PC-3 (cell line): ENCODE measurements at regions not wholly inside any gene's neighbourhood (a gene's known extent, or its start where the extent isn't known, plus 50 kb on each side); places are given as distances from the start of the nearest gene placed in this dataset.

Source experiments
- EZH2 ChIP-seq: fragments of 300-600 bp; sonication (generic); IDR thresholded peaks from one replicate; pipeline ENCODE4 v1.6.1; 2017; ENCODE audit warnings: antibody characterized with exemption, mild to moderate bottlenecking, low read length; ENCODE audit not compliant: unreplicated experiment
- EZH2phosphoT487 ChIP-seq: fragments of 300-600 bp; sonication (generic); IDR thresholded peaks from 2 replicates; pipeline ENCODE4 v1.6.1; 2018; ENCODE audit warnings: mild to moderate bottlenecking, antibody characterized with exemption, low read length, borderline replicate concordance
- TF ChIP-seq, protein P1 (sequence below): fragments of 300-600 bp; sonication (generic); conservative IDR thresholded peaks from 2 replicates; pipeline ENCODE4 v1.5.1; 2017; ENCODE audit warnings: antibody characterized with exemption, low read depth, mild to moderate bottlenecking, low read length

DNA sequence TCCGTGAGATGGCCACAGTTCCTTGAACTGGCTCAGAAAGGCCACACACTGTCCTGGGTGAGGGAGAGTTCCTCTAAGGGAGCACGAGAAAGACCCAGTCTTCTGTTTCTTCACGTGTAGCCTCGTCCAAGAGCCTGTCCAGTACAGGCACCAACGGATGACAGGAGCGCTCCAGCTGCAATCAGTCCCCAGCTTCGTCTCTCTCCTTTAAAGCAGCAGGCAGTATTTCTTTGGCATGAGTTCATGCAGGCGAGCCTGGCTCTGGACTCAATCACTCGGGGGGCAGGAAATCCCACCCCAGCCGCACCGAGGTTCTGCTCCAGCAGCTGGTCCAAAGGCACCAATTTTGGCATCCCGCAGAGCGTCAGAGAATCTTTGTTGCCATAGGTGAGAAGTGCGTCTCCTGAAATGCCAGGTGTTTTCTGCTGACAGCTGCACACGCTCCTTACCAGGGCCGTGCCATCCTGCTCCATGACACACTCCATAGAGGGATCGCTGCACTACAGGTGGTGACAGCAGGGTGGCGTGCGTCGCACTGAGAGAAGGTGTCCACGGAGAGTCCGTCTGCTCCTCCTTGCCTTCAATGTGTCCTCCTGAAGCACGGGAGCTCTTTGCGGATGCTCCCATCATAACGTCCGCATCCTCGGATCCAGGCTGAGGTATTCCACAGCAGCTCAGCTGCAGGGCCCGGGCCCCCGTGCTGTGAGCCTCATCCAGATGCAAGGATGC is 59.6 kb upstream of the AFDN start:
- TF ChIP-seq, protein P1, sequence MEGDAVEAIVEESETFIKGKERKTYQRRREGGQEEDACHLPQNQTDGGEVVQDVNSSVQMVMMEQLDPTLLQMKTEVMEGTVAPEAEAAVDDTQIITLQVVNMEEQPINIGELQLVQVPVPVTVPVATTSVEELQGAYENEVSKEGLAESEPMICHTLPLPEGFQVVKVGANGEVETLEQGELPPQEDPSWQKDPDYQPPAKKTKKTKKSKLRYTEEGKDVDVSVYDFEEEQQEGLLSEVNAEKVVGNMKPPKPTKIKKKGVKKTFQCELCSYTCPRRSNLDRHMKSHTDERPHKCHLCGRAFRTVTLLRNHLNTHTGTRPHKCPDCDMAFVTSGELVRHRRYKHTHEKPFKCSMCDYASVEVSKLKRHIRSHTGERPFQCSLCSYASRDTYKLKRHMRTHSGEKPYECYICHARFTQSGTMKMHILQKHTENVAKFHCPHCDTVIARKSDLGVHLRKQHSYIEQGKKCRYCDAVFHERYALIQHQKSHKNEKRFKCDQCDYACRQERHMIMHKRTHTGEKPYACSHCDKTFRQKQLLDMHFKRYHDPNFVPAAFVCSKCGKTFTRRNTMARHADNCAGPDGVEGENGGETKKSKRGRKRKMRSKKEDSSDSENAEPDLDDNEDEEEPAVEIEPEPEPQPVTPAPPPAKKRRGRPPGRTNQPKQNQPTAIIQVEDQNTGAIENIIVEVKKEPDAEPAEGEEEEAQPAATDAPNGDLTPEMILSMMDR = no peak
- no peak for TF ChIP-seq EZH2
- no peak for TF ChIP-seq EZH2phosphoT487
